HepG2 (cell line): ENCODE measurements at regions not wholly inside any gene's neighbourhood (a gene's known extent, or its start where the extent isn't known, plus 50 kb on each side); places are given as distances from the start of the nearest gene placed in this dataset.

ENCODE experiments used
- CREM ChIP-seq, 2 experiments: sonication (generic) in 1 of 2; formaldehyde crosslinking in 1 of 2; IDR thresholded peaks; 2 replicates each; pipeline versions ENCODE4 v1.4.0 to v1.6.1; 2016 to 2020; ENCODE audit warnings: antibody characterized with exemption in 1 of 2, mild to moderate bottlenecking in 1 of 2, missing genetic modification reagents in 1 of 2
- EP300 ChIP-seq, 3 experiments: sonication (generic) in 1 of 3; formaldehyde crosslinking in 1 of 3; IDR thresholded peaks; 2 replicates each; pipeline versions ENCODE4 v1.5.1 to v1.6.1; 2011 to 2020; ENCODE audit warnings: low read depth in 2 of 3, low read length in 2 of 3, borderline replicate concordance in 1 of 3, improper control_type of control experiment in 1 of 3, mild to moderate bottlenecking in 1 of 3, missing genetic modification reagents in 1 of 3, moderate library complexity in 1 of 3
- ESRRA ChIP-seq: sonication (generic); formaldehyde crosslinking; IDR thresholded peaks from 2 replicates; pipeline ENCODE4 v1.5.1; 2020; ENCODE audit warnings: mild to moderate bottlenecking, low read depth, missing genetic modification reagents
- FOSL2 ChIP-seq: sonication (generic); formaldehyde crosslinking; IDR thresholded peaks from 2 replicates; pipeline ENCODE4 v1.4.0; 2020; ENCODE audit warnings: missing genetic modification reagents
- FOXJ3 ChIP-seq: sonication (generic); formaldehyde crosslinking; IDR thresholded peaks from 2 replicates; pipeline ENCODE4 v1.4.0; 2020; ENCODE audit warnings: missing genetic modification reagents, mild to moderate bottlenecking, borderline replicate concordance
- GATAD1 ChIP-seq: IDR thresholded peaks from 2 replicates; pipeline ENCODE4 v1.6.1; 2016; ENCODE audit warnings: missing genetic modification reagents, missing compliant biosample characterization
- NFATC3 ChIP-seq: sonication (generic); formaldehyde crosslinking; IDR thresholded peaks from 2 replicates; pipeline ENCODE4 v1.5.1; 2020; ENCODE audit warnings: mild to moderate bottlenecking, missing genetic modification reagents
- NFKB2 ChIP-seq: sonication (generic); formaldehyde crosslinking; IDR thresholded peaks from 2 replicates; pipeline ENCODE4 v1.4.0; 2020; ENCODE audit warnings: missing genetic modification reagents, borderline replicate concordance
- SIX4 ChIP-seq: sonication (generic); formaldehyde crosslinking; IDR thresholded peaks from 2 replicates; pipeline ENCODE4 v1.4.0; 2020; ENCODE audit warnings: missing genetic modification reagents
- TCF7L2 ChIP-seq: IDR thresholded peaks from 2 replicates; pipeline ENCODE4 v1.6.1; 2011; ENCODE audit warnings: mild to moderate bottlenecking, low read depth, low read length, moderate library complexity
- ZKSCAN1 ChIP-seq: fragments of 150-350 bp; IDR thresholded peaks from 2 replicates; pipeline ENCODE4 v1.6.1; 2014; ENCODE audit warnings: low read length
- ZNF776 ChIP-seq: sonication (generic); formaldehyde crosslinking; IDR thresholded peaks from 2 replicates; pipeline ENCODE4 v1.4.0; 2020; ENCODE audit warnings: mild to moderate bottlenecking, missing genetic modification reagents

DNA sequence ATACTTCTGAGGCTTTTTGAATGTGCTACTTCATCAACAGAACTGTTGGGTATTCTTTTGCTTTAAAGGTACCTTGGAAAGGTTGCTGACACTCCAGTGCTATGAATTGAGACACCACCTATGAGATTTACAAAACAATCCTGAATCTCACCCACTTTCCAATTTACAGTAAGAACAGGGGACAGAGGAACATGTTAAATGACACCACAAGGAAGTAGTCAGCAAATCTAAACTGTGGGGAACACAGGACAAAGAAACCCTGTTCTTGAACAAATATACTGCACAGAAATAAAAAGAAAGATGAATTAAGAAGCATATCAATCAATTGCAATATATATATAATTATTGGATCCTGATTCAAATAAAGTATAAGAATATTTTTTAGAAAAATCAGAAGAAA, 216.7 kb upstream of the ARID1B start:
- no peak for TF ChIP-seq ZKSCAN1
- TF ChIP-seq ZNF776 (CRISPR knock-in tag) = no peak
- no peak for TF ChIP-seq FOSL2 (CRISPR knock-in tag)
- no peak for TF ChIP-seq TCF7L2
- TF ChIP-seq CREM (IDR thresholded peaks at IDR 0.05) = no peak
- TF ChIP-seq CREM (CRISPR knock-in tag; IDR thresholded peaks at IDR 0.05) = no peak
- no peak for TF ChIP-seq NFATC3 (CRISPR knock-in tag)
- no peak for TF ChIP-seq FOXJ3 (CRISPR knock-in tag)
- TF ChIP-seq GATAD1 (CRISPR knock-in tag) = no peak
- no peak for TF ChIP-seq SIX4 (CRISPR knock-in tag)
- no peak for TF ChIP-seq ESRRA (CRISPR knock-in tag)
- no peak for TF ChIP-seq NFKB2
- TF ChIP-seq EP300 (IDR thresholded peaks at IDR 0.05; ENCODE audit: low read depth in 2 of 2, low read length in 2 of 2) = no peak
- no peak for TF ChIP-seq EP300 (CRISPR knock-in tag; IDR thresholded peaks at IDR 0.05; ENCODE audit: borderline replicate concordance)
